ENCODE measurements at regions not wholly inside any gene's neighbourhood (a gene's known extent, or its start where the extent isn't known, plus 50 kb on each side); places are given as distances from the start of the nearest gene placed in this dataset.
A peak's percentile ranks its signal among the peaks of the same experiment; 100 is the strongest.
"Not testable (repeated sequence)": the region's sequence is repeated elsewhere in the genome, so short reads cannot be mapped to it uniquely, and the experiment has no call there.

- DNase-seq, result no peak
Observed at GRCh38 chr20:39716796-39717341, 754.7 kb downstream of the DHX35 start.

GRCh38 chr20:39713076-39713840, 751.1 kb downstream of the DHX35 start:
- DNase-seq, result no peak

GRCh38 chr20:39706184-39706663, 744.1 kb downstream of the DHX35 start:
- no peak for DNase-seq

GRCh38 chr20:39705032-39705431, 742.9 kb downstream of the DHX35 start:
- DNase-seq, result no peak

GRCh38 chr20:39703357-39703756, 741.2 kb downstream of the DHX35 start:
- DNase-seq, result not testable (repeated sequence)

GRCh38 chr20:39702701-39703349, 740.7 kb downstream of the DHX35 start:
- DNase-seq, result no peak

- DNase-seq, result no peak
Observed at GRCh38 chr20:39700528-39700927, 738.4 kb downstream of the DHX35 start.

- no peak for DNase-seq
Observed at GRCh38 chr20:39699166-39699725, 737.1 kb downstream of the DHX35 start.

GRCh38 chr20:39698752-39699151, 736.6 kb downstream of the DHX35 start:
- DNase-seq, result no peak

GRCh38 chr20:39691151-39691862, 729.2 kb downstream of the DHX35 start:
- no peak for DNase-seq

GRCh38 chr20:39676857-39677391, 714.8 kb downstream of the DHX35 start:
- DNase-seq, result peak in 3 of 56 donors; percentile 4 to 6 (median 4)

GRCh38 chr20:39676241-39676640, 714.1 kb downstream of the DHX35 start:
- no peak for DNase-seq

GRCh38 chr20:39674842-39675241, 712.7 kb downstream of the DHX35 start:
- no peak for DNase-seq

- no peak for DNase-seq
Observed at GRCh38 chr20:39670988-39671387, 708.8 kb downstream of the DHX35 start.

- DNase-seq, result no peak
Observed at GRCh38 chr20:39669659-39670058, 707.5 kb downstream of the DHX35 start.

GRCh38 chr20:39668038-39668437, 705.9 kb downstream of the DHX35 start:
- DNase-seq, result no peak

GRCh38 chr20:39661833-39662232, 699.7 kb downstream of the DHX35 start:
- DNase-seq, result no peak

GRCh38 chr20:39660965-39661364, 698.8 kb downstream of the DHX35 start:
- DNase-seq, result no peak

- no peak for DNase-seq
Observed at GRCh38 chr20:39660226-39660625, 698.1 kb downstream of the DHX35 start.

GRCh38 chr20:39658662-39659409, 696.7 kb downstream of the DHX35 start:
- DNase-seq, result no peak

Data from nucleus accumbens (tissue), 56 donors.